ENCODE measurements at regions not wholly inside any gene's neighbourhood (a gene's known extent, or its start where the extent isn't known, plus 50 kb on each side); places are given as distances from the start of the nearest gene placed in this dataset.

DNA sequence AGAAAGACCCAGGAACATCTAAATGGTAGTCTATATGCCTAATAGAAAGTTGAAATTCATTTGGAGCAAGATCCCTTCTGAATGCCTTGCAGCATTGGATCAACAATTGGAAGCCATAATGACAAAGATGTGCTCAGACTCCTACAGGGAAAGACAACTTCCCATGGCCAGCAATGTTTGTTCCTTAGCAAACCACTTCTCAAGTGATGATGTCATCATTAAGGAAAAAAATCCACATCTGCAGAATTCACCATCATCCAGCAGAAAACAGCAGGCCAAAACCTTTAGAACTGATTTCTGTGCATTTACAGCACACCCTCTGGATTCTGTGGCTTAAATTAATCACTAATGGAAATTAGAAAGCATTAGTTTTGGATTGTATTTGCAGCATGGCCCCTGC lies 82.4 kb upstream of the ZIC3 start:
- DNase-seq (ENCODE audit: low spot score): no peak

DNA sequence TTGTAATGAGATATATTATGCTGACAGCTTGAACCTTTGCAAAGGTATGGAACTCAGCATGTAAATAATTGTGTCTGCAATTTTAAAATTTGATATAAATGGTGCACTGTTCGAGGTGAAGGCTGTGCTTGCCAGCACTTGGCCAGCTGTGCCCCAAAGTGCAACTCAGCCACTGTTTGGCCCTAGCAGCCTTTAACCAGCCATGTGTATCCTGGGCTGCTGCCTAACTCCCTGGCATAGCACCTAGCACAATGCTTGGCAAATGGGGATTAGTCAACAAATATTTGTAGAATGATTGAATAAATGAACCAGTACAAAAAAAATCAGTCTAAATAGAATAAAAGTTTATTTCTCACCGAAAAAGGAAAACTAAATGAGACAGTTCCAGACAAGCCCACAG lies 83.8 kb upstream of the ZIC3 start:
- DNase-seq (ENCODE audit: low spot score): no peak

DNA sequence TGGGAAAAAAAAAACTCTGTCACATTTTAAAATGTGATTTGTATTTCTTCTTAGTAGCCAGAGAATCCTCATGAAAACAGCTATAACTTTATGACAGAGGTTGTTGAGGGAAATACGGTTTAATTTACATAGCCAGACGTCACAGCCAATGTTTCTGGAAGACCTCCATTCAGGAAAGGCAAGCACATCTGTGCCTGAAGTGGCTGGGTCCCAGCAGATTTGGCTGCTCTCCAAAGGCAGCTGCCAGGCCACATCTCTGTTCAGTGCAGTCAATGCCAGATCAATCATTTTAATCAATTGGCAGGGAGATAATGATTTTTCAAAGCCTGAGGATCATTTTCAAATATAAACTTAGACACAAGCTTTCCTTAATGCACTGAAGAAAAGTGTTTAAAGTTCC lies 86.5 kb upstream of the ZIC3 start:
- DNase-seq (ENCODE audit: low spot score): no peak

DNA sequence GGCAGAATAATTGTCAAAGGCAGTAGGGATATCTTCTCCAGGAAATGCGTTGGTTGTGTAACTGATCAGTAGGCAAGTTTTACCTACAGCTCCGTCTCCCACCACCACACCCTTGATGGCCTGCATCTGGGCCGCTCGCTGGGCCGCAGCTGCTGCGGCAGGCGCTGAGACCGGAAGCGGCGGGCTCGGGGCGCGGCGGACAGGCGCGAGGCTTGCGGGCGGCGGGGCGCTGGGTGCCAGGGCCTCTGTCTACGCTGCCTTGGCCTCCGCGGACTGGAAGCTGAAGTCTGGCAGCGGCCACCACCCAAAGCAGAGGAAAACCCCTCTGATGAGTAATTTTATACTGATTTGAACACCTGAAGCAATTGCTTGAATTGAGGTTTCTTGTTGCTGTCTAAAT lies 124.2 kb upstream of the ZIC3 start:
- no peak for DNase-seq (ENCODE audit: low spot score)

DNA sequence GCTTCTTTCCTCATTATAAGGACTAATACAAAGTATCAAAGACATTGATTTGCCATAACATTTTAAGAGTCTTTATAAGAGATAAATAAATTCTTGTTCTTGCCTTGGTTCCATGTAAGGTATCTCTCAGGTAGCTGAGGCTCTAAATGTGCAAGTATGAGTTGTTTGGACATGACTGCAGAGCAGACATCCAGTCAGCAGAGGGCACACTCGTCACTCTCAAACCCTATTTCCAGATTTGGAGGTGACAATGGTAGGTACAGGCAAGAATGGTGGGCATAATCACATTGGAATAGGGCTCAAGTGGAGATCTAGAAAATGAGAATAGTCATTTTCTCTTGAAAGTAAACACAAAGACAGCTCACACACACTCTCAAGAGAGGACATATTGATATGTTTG lies 133.3 kb upstream of the ZIC3 start:
- DNase-seq (ENCODE audit: low spot score): peak; percentile 20

DNA sequence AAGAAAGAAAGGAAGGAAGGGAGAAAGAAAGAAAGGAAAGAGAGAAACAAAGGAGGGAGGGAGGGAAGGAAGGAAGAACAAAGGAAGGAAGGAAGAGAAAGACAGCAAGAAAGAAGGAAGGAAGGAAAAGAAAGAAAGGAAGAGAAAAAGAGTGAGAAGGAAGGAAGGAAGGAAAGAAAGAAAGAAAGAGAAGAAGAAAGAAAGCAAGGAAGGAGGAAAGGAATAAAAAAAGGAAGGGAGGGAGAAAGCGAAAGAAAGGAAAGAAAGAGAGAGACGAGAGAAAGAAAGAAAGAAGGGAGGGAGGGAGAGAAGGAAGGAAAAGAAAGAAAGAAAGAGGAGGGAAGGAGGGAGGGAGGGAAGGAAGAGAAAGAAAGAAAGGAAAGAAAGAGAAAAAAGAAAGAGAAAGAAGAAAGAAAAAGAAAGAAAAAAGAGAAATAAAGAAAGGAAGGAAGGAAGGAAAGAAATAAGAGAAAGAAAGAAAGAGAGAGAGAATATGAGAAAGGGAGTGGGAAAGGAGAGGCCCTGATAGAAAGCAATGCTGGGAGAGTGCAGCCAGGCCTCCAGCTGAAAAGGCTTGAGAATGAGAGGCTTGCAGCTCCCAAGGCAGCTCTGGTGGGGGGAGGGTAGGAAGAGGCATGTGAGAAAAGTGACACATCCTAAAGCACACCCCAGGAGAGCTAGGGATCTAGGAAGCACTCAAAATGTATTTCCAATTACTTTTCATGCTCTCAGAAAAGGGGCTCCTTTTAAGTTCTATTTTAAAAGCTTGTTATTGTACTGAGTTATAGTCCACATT lies 134.0 kb upstream of the ZIC3 start:
- no peak for DNase-seq (ENCODE audit: low spot score)

DNA sequence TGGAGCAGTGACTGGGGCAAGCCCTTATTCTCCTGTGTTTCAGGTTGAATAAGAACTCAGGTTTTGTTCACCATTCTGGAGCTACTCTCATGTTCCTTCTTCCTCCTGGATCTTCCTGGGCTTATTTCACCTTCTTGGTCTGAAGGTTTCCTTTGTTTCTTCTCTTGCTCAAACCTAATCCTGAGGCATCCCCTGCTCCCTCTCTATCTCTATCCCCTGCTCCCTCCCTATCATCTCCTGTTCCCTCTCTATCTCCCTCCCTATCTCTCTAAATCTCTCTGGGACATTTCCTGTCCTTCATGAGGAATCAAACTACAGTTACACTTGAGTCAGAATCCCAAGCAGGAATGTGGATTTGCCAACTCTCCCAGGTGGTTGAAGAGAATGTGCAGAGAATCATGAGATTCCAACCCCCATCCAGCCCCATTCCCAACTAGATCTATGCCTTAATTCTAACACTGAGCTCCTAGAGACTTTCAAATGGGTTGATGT lies 134.9 kb upstream of the ZIC3 start:
- no peak for DNase-seq (ENCODE audit: low spot score)

DNA sequence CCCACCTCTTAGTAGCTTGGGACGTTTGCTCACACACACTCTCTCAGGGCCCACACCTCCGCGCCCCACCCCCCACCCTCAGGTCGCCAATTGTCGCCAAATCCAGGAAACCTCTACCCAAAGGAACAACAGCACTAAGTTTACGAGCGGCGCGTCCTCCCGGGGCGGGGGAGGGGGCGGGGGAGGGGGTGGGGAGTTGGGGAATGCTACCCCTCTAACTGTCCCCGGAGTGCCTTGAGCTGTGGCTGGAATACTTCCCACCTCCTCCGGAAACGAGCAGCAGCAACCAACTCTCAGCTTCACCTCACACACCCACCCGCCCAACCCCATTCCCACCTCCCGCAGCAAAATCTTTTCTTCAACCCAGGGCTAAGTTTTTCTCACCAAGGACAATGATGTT lies 135.6 kb upstream of the ZIC3 start:
- no peak for DNase-seq (ENCODE audit: low spot score)

DNA sequence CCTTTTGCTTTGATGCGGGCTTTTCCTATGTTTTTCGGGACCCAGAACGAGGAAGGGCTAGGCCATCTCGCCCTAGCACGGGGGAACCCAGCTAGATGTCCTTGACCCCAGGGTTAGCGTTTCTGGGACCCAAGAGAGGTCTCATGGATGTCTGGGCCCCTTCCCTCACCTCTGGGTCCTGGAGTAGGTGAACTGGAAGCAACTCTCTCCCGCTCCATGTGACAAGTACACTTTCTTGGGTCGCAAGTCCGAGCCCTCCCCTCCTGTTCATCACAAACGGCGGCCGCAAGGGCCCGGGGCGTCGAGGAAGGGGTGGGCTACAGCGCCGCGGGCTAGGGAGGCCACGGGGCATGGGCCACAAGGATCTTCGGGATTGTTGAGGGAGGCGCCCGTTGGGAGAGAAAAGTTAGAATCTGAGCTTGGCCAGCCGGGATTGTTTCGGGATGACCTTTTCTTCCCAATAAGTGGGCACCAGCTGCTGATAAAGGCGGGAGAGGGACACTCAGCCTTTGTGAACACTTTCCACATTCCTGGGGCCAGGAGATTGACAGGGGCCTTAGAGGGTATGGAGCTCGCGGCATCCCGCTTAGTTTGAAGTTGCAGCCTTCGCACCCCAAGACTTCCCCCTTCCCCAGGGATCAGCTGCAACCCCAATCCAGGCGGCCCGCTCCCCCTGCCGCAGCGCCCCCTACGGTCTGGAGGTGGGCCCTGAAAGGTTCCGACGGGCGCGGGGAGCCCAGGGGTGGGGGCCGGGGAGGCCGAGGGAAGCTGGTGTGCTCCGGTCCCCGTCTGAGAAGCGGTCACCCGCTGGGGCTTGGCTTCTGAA lies 136.9 kb upstream of the ZIC3 start:
- no peak for DNase-seq (ENCODE audit: low spot score)

DNA sequence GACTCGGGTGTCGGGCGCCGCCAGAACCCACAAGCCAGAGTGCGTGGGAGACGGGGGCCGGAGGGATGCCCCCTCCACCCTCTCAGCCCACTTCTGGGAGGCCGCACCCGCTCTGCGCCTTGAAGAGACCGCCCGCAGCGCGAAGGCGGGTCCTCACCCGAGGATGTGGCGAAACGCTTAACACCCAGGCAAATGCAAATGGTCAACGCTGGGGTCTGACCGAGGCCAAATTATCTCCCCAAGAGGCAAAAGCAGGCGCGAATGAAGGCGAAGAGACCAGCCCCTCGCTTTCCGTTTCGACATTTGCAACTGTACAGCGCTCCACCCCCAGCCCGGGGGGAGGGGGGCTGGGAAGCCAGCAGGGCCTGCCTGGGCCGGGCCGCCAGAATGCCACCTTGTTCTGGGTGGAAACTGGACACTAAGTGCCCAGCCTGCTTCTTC lies 137.7 kb upstream of the ZIC3 start:
- no peak for DNase-seq (ENCODE audit: low spot score)

DNA sequence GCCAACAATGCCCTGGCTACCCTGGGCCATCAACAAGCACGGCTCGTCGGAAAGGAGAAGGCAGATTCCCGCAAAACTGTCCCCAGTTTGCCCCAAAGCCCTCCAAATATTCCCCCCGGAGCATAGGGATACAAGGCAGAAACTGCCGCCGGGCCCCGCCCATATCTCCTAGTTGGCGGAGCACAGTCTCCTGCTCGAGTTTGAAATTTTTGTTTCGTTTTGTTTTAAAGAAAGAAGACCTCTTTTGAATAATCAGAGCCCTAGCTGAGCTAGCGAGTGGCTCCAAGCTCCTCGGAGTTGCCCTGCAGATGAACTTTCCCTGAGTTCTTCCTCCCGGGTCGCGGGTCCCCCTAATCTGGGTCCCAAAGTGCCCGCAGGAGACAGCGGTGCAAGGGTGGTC lies 138.1 kb upstream of the ZIC3 start:
- DNase-seq (ENCODE audit: low spot score): no peak

DNA sequence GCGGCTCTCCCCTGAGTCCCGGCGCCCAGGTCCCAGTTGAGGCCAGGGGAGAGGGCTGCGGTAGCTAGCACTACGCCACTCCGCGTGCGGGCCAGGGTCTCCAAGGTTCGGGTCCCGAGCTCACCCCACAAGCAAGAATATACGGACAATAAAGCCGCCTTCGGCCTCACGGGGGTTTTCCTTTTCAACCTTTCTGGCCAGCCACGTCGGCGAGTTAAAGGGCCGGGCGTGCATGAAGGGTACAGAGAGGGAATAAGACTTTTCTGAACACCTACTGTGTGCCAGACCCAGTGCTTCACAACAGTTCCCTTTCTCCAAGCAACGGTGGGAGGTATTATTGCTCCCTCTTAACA lies 138.5 kb upstream of the ZIC3 start:
- DNase-seq (ENCODE audit: low spot score): no peak

DNA sequence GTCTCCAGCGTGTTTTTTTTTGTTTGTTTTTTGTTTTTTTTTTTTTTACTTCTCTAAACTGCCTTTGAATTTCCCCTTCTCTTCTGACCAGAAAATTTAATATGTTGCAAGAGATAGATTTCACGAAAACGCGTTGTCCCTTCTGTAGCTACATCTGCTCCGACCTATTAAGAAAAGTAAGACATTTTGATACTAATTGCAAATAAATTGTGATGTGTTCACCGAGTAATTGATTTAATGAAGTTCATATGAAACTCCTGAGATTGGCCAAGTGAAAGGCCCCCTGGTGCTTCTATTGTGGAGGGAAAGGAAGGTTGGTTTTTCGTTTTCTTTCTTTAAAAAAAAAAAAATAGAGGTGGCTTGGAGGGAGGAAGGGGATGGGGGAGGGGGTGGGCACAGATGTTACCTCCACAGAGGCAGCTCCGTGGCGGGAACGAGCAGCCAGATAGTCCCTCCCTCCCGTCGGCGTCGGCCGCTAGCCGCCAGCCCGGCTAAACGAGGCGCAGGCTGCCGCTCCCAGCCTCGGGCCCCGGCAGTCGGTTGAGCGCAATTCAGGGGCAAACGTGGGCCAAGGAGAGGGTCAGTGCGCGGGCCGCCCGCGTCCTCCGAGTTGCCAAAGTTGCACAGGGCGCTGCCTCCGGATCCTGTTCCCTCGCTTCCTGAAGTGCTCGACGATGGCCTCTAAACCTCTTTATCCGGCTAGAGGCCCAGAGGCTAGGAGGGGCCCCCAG lies 139.1 kb upstream of the ZIC3 start:
- no peak for DNase-seq (ENCODE audit: low spot score)

DNA sequence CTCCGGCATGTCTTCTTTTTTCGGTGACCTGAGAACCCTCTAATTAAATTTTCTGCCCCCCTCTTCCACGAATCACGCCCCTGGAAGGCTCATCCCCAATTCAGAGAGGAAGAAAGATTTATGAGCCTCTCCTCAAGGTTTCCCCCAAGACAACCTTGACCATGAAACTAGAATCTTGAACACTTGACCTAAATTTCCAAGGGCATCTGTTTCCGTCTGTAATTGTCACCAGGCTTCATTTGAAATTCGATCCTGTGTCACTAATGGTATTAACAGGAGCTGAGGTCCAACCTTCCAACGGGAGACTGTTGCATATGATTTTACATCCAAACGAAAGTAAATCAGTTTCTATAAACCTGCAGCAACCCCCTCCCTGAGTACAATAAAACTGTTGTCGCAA lies 139.9 kb upstream of the ZIC3 start:
- DNase-seq (ENCODE audit: low spot score): no peak

DNA sequence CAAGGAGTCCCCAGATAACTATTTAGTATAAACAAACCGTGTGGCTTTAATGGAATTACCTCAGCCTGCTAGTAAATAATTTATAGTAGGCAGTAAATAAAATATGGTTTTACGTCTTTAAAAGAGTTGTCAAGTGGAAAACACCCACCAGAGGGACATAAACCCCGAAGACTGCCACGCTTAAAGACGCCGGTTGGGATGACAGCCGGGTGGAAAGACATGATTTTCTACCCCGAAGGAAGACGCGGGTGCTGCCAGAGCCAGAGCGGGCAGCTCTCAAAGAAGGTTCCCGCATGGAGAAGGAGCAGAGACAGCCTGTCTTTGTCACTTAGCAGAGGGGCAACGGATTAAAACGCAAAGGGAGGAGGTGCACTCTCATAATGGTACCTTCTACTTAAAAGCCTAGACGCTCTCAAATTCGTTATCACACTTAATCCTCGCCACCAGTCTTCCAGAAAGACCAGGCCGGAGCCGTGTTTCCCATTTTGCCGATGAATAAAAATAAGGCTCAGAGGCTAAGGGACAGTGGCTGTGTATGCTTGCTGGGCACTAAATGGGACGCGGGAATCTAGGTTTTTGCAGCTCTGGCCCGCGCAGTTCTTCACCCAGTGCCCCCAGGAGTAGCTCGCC lies 140.5 kb upstream of the ZIC3 start:
- no peak for DNase-seq (ENCODE audit: low spot score)

DNA sequence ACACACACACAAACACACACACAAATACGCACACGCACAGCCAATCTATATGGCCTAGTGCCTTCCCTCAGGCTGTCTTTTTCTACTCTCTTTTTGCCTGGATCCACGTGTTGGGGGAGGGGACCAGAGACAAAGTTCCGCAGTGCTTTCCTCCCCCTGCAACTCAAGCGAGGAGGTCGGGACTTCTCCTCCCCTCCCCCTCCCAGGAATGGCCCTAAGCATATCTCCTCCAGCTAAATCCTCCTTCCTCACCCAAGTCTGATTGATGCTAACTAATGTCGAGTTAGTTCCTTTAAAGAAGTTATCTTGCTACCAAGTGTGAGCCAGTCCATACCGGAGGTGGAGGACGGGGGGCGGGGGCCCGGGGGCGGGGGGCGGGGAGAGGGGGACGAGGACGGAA lies 141.2 kb upstream of the ZIC3 start:
- DNase-seq (ENCODE audit: low spot score): no peak

DNA sequence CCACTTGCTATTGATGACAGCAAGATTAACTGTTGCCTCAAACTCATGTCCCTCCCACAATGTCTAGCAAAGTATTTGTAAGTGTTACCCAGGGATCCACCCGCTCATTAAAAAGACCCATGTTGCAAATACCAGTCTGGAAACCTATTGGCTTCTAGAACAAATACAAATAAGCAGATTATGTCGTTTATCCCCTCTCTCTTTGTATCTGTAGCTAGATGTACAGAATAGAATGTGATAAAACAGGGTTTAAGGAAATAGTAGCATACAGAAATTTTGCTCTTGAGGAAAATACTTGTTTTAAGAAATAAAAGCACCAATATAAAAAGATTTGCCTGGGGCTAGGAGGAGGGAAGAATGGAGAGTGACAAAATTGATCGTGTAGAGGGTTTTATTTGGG lies 142.7 kb upstream of the ZIC3 start:
- no peak for DNase-seq (ENCODE audit: low spot score)

DNA sequence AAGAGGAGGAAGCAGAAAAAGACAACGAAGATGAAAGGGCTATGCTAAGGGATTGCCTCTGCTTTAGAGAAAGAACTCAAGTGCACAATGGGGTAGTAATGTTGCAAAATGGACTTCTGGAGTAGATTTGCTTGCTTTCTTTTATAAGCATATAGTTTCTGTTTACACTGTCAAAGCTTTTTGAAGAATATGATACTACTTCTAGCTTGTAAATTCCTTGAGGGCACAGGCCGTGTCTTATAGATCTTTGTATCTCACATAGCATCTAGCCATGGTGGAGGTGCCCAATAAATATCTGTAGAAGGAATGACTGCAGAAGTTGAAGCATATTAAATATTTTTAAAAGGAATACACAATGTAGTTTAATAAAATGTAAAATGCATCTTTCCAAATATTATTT lies 147.8 kb upstream of the ZIC3 start:
- DNase-seq (ENCODE audit: low spot score): no peak

DNA sequence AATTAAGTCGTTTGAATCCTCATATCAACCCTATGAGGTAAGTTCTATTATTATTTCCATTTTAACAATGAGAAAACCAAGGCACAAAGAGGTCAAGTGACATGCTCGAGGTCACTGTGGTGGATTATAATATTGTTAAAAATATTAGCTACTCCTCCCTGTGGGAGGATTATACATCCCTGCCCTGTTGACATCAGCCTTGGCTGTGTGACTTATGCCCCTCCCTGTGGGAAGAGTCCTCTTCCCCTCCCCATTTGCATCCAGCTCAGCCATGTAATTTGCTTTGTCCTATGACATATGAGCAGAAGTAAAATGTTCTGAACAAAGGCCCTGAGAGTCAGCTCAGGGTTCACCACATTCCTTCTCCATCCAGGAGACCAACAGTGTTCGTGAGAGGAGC lies 152.7 kb upstream of the ZIC3 start:
- no peak for DNase-seq (ENCODE audit: low spot score)

DNA sequence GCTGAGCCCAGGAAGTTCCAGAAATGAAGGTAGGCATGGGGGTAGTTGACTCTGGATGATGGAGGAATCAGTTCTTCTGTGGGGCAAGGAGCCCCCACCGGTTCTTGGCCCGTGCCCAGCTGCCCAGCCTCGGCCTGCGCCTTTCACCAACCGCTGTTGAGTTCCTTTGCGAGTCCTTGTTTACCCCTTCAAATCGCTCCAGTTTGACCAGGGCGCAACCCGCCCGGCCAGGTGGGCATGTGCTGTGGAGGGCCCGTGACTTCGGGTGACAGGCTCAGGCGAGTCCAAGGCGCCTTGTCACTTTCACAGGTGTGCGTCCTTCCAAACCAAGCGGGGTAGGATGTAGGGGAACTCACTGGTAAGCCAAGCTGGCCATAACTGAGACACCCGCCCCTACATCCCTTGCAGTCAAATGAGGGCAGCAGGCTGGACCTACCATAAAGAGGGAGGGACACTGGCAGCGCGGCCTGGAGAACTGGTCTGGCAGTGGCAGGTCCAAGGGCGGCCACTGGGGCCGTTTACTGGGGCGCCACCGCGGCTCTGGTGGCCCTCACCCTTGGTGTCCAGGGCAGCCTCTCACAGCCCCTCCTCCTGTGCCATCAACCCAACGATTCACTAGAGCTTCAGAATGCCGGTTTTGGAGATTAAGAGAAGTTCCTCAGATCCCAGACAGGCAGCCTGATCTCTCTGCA lies 160.3 kb upstream of the ZIC3 start:
- no peak for DNase-seq (ENCODE audit: low spot score)

DNA sequence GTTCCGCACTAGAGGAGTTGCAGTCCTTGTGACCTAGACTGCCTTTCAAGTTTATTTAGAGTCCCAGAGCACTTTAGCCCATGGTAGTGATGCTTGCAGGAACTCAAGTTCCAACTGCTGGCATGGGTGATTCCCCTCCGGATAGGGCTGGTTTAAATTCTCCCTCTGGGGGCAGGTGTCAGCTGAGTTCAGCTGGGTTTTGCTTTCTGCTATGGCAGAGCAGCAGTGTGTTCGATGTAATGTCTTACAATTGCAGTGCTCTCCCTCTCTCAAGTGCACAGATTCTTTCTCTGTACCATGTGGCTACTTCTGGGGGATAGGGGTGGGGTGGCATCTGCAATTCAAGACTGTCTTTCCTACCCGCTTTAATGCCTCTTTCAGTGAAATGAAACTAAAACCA lies 164.8 kb upstream of the ZIC3 start:
- DNase-seq (ENCODE audit: low spot score): no peak

DNA sequence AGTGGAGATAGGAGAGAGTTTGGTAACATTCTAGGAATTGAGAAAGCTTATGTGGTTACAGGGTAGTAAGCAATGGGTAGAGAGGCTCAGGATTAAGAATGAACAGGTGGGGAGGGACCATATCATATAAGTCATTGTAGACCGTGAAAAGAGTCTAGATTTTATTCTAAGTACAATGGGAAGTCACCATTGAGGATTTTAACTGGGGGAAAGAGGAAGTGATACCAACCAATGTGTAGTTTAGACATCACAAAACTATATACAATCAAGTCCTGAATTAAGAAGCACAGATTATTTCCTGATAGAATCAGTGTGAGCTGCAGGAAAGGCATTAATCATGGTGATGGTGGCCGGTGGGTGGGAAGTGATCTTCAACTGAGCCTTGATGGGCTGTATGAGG lies 178.3 kb upstream of the ZIC3 start:
- DNase-seq (ENCODE audit: low spot score): no peak
